ENCODE measurements at regions not wholly inside any gene's neighbourhood (a gene's known extent, or its start where the extent isn't known, plus 50 kb on each side); places are given as distances from the start of the nearest gene placed in this dataset.

DNA sequence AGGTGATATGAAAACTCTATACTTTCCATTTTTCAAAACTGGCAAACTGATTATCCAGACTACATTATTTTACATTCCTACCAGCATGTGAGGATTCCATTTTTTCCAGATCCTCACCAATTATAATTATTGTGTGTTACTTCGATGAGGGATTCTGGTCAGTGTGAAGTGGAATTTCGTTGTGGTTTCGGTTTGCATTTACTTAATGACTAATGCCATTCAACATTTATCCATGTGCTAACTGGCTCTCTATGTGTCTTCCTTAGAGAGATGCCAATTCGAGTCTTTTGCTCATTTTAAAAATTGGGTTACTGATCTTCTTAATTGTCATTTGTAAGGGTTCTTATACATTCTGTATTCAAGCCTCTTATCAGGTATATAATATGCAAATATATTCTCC lies 1551.3 kb upstream of the MIR17HG start:
- Histone ChIP-seq H3K9me3 (ENCODE audit: control insufficient read depth, insufficient read depth, low read length) (no peaks in the 10 kb centered on the region), H3K27me3 (ENCODE audit: control insufficient read depth, insufficient read depth, low read length) (no peaks in the 10 kb centered on the region), H3K4me3 (ENCODE audit: low read depth, low read length) (no peak overlapping the region), H3K27ac (ENCODE audit: low read depth, low read length) (no peak overlapping the region)
- CTCF ChIA-PET, result no interaction called here
- TF ChIP-seq, protein P1, sequence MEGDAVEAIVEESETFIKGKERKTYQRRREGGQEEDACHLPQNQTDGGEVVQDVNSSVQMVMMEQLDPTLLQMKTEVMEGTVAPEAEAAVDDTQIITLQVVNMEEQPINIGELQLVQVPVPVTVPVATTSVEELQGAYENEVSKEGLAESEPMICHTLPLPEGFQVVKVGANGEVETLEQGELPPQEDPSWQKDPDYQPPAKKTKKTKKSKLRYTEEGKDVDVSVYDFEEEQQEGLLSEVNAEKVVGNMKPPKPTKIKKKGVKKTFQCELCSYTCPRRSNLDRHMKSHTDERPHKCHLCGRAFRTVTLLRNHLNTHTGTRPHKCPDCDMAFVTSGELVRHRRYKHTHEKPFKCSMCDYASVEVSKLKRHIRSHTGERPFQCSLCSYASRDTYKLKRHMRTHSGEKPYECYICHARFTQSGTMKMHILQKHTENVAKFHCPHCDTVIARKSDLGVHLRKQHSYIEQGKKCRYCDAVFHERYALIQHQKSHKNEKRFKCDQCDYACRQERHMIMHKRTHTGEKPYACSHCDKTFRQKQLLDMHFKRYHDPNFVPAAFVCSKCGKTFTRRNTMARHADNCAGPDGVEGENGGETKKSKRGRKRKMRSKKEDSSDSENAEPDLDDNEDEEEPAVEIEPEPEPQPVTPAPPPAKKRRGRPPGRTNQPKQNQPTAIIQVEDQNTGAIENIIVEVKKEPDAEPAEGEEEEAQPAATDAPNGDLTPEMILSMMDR (IDR thresholded peaks at IDR 0.05; ENCODE audit: low read depth, low read length), result no peak
- no peak for DNase-seq (ENCODE audit: low read depth, low spot score)
- POLR2A ChIA-PET, result no interaction called here

DNA sequence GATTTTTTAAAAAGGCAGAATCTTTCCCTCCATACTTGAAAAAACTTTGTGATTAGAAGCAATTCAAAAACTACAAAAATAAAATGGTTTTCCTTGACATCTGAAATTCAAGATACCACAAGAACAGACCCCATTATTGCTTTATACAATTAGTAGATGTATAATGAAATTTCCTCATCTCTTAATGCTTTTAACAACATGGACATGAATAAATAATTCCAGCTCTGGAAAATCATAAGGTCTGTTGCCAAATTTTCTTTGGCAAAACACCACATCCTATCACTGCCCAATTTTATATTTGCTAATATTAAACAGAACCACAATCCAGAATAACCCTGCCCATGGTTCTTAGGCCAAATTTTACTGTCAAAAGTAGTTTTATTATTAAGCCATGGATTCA lies 1543.6 kb upstream of the MIR17HG start:
- Histone ChIP-seq H3K9me3 (ENCODE audit: control insufficient read depth, insufficient read depth, low read length) (no peaks in the 10 kb centered on the region), H3K27me3 (ENCODE audit: control insufficient read depth, insufficient read depth, low read length) (no peaks in the 10 kb centered on the region), H3K27ac (ENCODE audit: low read depth, low read length) (no peak overlapping the region), H3K4me3 (ENCODE audit: low read depth, low read length) (no peak overlapping the region)
- ChIA-PET POLR2A (no interaction called here), CTCF (no interaction called here)
- DNase-seq (ENCODE audit: low read depth, low spot score), result no peak
- TF ChIP-seq, protein P1 (IDR thresholded peaks at IDR 0.05; ENCODE audit: low read depth, low read length), result no peak

DNA sequence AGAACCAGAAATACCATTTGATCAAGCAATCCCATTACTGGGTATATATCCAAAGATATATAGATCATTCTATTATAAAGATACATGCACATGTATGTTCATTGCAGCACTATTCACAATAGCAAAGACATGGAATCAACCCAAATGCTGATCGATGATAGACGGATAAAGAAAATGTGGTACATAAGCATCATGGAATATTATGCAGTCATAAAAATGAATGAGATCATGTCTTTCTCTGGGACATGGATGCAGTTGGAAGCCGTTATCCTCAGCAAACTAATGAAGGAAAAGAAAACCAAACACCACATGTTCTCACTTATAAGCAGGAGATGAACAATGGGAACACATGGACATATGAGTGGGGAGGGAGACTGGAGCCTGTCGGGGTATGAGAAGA lies 1540.9 kb upstream of the MIR17HG start:
- no peaks in the 10 kb centered on the region for H3K27me3 ChIP-seq (ENCODE audit: control insufficient read depth, insufficient read depth, low read length)
- no peak overlapping the region for H3K4me3 ChIP-seq (ENCODE audit: low read depth, low read length)

DNA sequence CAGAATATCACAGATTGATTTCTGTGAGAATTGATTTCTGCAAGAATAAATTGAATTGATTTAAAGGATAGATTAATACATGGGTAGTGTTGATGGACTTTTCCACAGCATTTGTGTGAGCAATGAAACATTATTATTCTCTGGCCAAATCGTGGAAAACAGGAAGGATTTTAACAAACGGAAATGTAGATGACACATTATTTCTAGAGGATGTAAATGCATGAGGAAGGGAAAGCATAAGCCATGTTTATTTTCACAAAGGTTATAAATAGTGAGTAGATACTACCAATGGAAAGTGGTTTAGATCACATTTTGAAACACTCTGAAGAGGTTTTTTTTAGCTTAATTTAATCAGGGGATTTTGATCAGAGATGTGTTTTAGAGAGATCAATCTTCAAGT lies 1534.6 kb upstream of the MIR17HG start:
- POLR2A ChIA-PET, result no interaction called here
- Histone ChIP-seq H3K27me3 (ENCODE audit: control insufficient read depth, insufficient read depth, low read length) (no peaks in the 10 kb centered on the region), H3K4me3 (ENCODE audit: low read depth, low read length) (no peak overlapping the region), H3K9me3 (ENCODE audit: control insufficient read depth, insufficient read depth, low read length) (no peaks in the 10 kb centered on the region), H3K27ac (ENCODE audit: low read depth, low read length) (no peak overlapping the region)
- TF ChIP-seq, protein P1 (IDR thresholded peaks at IDR 0.05; ENCODE audit: low read depth, low read length), result no peak
- no peak for DNase-seq (ENCODE audit: low read depth, low spot score)
- CTCF ChIA-PET, result no interaction called here

More for the DNA sequence above, 1540.9 kb upstream of the MIR17HG start:
- TF ChIP-seq, protein P1 (IDR thresholded peaks at IDR 0.05; ENCODE audit: low read depth, low read length), result no peak
- Histone ChIP-seq H3K9me3 (ENCODE audit: control insufficient read depth, insufficient read depth, low read length) (no peaks in the 10 kb centered on the region), H3K27ac (ENCODE audit: low read depth, low read length) (no peak overlapping the region)
- no peak for DNase-seq (ENCODE audit: low read depth, low spot score)
- ChIA-PET POLR2A (no interaction called here), CTCF (no interaction called here)

DNA sequence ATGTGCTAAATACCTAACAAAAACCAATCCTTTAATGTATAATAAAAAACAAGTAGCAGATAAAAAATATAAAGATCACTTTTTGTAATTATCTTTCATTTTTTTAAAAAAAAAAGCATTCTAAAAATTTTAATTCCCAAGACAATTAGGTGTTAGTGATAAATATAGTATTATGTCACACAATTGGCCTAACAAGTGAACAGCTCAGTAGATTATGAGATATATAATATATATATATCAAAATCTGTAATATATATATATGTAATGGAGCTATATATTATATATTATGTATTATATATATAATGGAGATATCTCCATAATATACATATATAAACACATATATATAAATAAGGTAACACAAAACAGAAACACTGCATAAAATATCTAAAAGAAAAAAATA lies 1531.1 kb upstream of the MIR17HG start:
- H3K27me3 ChIP-seq (ENCODE audit: control insufficient read depth, insufficient read depth, low read length), result no peaks in the 10 kb centered on the region
- no peak for DNase-seq (ENCODE audit: low read depth, low spot score)
- TF ChIP-seq, protein P1 (IDR thresholded peaks at IDR 0.05; ENCODE audit: low read depth, low read length), result no peak
- no peak overlapping the region for H3K4me3 ChIP-seq (ENCODE audit: low read depth, low read length)
- no peaks in the 10 kb centered on the region for H3K9me3 ChIP-seq (ENCODE audit: control insufficient read depth, insufficient read depth, low read length)
- ChIA-PET CTCF (no interaction called here), POLR2A (no interaction called here)
- no peak overlapping the region for H3K27ac ChIP-seq (ENCODE audit: low read depth, low read length)

Measured in AG04450 (cell line).